ENCODE measurements at regions not wholly inside any gene's neighbourhood (a gene's known extent, or its start where the extent isn't known, plus 50 kb on each side); places are given as distances from the start of the nearest gene placed in this dataset.

DNA sequence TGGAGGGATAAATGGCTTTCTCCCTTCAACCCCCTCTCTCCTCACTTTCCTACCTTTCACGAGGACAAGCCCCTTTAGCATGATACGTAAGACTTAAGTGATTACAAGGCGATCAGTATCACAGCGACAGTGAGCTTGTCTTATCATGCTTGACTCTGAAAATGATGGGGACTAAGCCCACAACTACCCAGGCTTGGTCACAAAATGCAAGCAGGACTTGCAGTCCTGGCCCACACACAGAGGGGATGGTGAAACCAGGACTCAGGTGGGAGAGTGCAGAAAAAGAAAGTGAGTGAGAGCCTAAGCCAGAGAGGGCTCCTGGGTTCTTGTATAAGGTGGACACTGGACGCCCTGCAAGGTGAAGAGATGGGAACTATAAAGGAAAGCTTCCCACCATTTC lies 95.7 kb upstream of the ARL4C start:
- DNase-seq (ENCODE audit: low spot score in 2 of 2), result no peak
- TF ChIP-seq, protein P1, sequence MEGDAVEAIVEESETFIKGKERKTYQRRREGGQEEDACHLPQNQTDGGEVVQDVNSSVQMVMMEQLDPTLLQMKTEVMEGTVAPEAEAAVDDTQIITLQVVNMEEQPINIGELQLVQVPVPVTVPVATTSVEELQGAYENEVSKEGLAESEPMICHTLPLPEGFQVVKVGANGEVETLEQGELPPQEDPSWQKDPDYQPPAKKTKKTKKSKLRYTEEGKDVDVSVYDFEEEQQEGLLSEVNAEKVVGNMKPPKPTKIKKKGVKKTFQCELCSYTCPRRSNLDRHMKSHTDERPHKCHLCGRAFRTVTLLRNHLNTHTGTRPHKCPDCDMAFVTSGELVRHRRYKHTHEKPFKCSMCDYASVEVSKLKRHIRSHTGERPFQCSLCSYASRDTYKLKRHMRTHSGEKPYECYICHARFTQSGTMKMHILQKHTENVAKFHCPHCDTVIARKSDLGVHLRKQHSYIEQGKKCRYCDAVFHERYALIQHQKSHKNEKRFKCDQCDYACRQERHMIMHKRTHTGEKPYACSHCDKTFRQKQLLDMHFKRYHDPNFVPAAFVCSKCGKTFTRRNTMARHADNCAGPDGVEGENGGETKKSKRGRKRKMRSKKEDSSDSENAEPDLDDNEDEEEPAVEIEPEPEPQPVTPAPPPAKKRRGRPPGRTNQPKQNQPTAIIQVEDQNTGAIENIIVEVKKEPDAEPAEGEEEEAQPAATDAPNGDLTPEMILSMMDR (IDR thresholded peaks at IDR 0.05), result no peak
- TF ChIP-seq POLR2A (IDR thresholded peaks at IDR 0.05), result no peak
- H3K4me3 ChIP-seq (ENCODE audit: low read depth, poor library complexity, severe bottlenecking), result no peak overlapping the region
- intact Hi-C loops (cut with DNase I; ENCODE audit: low total_unique reads), result no loop called here
- 86 to 94% methylated on average over 5 of the region's 5 CpGs for WGBS, 2 donors

DNA sequence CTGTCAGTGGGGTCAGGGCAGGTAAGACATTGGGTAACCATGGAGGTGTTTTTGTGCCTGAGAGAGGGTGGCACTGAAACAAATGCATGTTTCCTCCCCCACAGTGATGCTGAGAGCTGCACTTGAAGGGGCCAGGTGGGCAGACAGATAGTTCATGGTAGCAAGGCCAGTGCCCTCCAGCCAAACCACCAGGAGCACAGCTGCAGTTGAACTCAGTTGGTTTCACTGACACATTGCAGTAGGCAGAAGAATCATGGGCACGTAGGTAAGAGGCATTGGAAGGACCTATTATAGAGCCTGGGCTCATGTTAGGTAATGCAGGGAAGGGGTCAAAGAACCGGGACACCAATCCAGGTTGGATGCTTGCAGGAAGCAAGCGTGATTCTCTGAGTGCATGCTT lies 93.2 kb upstream of the ARL4C start:
- intact Hi-C loops (cut with DNase I; ENCODE audit: low total_unique reads), result no loop called here
- DNase-seq (ENCODE audit: low spot score in 2 of 2), result no peak

DNA sequence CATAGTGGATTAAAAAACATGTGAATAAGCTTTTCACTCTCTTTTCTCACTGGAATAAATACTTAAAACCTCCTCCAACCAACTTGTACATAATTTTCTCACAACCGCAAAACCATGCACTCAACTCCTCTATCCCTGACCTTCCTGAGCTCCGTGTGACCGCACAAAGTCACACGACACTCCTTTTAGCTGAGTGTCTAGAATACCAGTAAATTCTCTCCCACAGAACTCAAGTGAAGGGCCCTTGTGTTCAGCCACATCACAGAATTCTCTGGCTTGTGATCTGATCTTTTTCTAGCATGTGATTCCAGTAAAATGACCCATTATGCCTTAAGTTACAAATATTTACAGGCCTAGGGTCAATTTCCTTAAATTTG lies 91.2 kb upstream of the ARL4C start:
- 90 to 96% methylated on average over 4 of the region's 4 CpGs for WGBS, 2 donors
- no peak overlapping the region for H3K4me3 ChIP-seq (ENCODE audit: low read depth, poor library complexity, severe bottlenecking)
- no peak for TF ChIP-seq POLR2A (IDR thresholded peaks at IDR 0.05)
- TF ChIP-seq, protein P1 (IDR thresholded peaks at IDR 0.05), result no peak
- DNase-seq (ENCODE audit: low spot score in 2 of 2), result no peak
- intact Hi-C loops (cut with DNase I; ENCODE audit: low total_unique reads), result no loop called here

More for the DNA sequence above, 93.2 kb upstream of the ARL4C start:
- H3K4me3 ChIP-seq (ENCODE audit: low read depth, poor library complexity, severe bottlenecking), result no peak overlapping the region
- TF ChIP-seq POLR2A (IDR thresholded peaks at IDR 0.05), result no peak
- TF ChIP-seq, protein P1 (IDR thresholded peaks at IDR 0.05), result no peak
- WGBS, 2 donors, result 91 to 95% methylated on average over 3 of the region's 3 CpGs

DNA sequence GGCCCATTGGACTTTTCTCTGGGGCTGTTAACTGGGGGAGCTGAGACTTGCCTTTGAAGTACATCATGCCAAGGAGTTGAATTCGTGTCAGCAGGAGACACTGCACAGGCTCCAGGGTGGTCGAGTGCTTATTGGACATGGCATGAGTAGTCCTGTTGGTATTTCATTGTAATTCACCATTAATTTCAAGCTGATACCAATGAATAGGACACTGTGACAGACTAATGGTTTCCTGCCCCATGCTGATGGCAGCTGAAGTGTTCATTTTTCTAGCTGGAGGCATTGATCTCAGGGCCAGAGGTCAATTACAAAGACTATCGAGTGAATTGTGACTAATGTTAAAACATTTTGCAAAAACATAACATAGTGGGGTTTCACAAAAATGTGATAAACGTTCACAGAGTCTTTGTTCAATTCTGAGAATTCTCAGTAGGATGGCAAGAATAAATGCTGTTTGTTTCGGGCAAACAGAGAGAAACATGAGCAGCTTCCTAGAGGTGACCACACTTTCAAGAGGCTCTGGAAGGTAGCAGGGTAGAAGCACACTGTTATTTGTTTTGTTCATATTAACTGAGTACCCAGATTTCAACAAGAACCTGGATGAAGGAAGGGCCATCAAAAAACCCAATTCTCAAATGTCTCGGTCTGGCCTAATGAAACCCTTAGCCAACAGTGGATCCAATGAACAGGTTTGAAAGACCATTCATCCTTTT lies 90.6 kb upstream of the ARL4C start:
- no peak for TF ChIP-seq POLR2A (IDR thresholded peaks at IDR 0.05)
- TF ChIP-seq, protein P1 (IDR thresholded peaks at IDR 0.05), result no peak
- no peak overlapping the region for H3K4me3 ChIP-seq (ENCODE audit: low read depth, poor library complexity, severe bottlenecking)
- no peak for DNase-seq (ENCODE audit: low spot score in 2 of 2)
- intact Hi-C loops (cut with DNase I; ENCODE audit: low total_unique reads), result no loop called here
- 80 to 81% methylated on average over 6 of the region's 6 CpGs for WGBS, 2 donors

DNA sequence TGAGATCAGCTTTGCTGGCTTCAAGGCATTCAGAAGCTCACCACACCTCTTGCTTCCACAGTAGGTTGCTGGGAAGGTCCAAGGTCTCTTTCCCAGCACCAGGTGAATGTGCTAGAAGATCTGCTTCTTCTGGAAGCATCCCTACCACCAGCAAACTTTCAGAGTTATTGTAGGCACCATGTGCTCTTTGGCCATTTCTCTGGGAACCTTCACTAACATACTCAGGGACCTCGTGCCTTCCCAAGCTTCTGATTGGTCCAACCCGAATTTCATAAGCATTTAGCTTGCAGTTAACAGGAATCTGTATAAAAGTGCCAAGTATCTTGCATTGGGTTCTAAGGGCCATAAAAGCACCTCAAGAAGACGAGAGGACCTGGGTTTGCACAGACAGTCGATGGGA lies 86.5 kb upstream of the ARL4C start:
- intact Hi-C loops (cut with DNase I; ENCODE audit: low total_unique reads), result no loop called here
- no peak for DNase-seq (ENCODE audit: low spot score in 2 of 2)
- no peak for TF ChIP-seq POLR2A (IDR thresholded peaks at IDR 0.05)
- TF ChIP-seq, protein P1 (IDR thresholded peaks at IDR 0.05), result no peak
- no peak overlapping the region for H3K4me3 ChIP-seq (ENCODE audit: low read depth, poor library complexity, severe bottlenecking)
- WGBS, 2 donors, result 92 to 96% methylated on average over 4 of the region's 4 CpGs

DNA sequence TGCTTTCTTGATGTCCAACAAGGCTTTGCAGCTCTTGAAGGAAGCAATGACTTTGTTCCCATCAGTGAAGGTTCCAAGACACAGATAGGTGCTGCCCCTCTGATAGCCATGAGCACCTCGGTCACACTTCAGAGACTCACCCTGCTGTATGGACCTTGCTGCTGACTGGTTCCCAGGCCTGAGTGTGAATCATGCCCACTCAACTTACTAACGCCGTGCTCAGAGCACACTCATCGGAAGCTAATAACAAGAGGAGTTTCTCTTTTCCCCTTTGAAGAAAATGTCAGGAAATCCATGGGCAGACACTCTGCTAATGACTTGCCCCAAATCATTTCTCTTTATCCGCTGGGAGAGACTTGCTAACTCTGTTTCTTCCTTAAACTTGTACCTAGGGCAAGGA lies 83.8 kb upstream of the ARL4C start:
- no peak overlapping the region for H3K4me3 ChIP-seq (ENCODE audit: low read depth, poor library complexity, severe bottlenecking)
- intact Hi-C loops (cut with DNase I; ENCODE audit: low total_unique reads), result no loop called here
- no peak for TF ChIP-seq POLR2A (IDR thresholded peaks at IDR 0.05)
- TF ChIP-seq, protein P1 (IDR thresholded peaks at IDR 0.05), result no peak
- DNase-seq (ENCODE audit: low spot score in 2 of 2), result no peak
- 84 to 88% methylated on average over 5 of the region's 5 CpGs for WGBS, 2 donors

All from lower leg skin (tissue), 4 donors.